Mesenchymal stem cell (in vitro differentiated cells and primary cell): ENCODE measurements at regions not wholly inside any gene's neighbourhood (a gene's known extent, or its start where the extent isn't known, plus 50 kb on each side); places are given as distances from the start of the nearest gene placed in this dataset.

Experiments
- DNase-seq: peaks from one replicate; pipeline ENCODE4 v3.0.0-alpha.2; 2013
- H2AFZ ChIP-seq: one replicate; pipeline ENCODE4 v1.6.1; 2013; ENCODE audit warnings: low read depth, mild to moderate bottlenecking, control low read depth, inconsistent platforms, low read length, moderate library complexity
- H2AK5ac ChIP-seq: 2 replicates; pipeline ENCODE4 v1.6.1; 2013; ENCODE audit warnings: low read length, moderate library complexity, mild to moderate bottlenecking, inconsistent platforms; ENCODE audit not compliant: severe bottlenecking
- H2BK120ac ChIP-seq: one replicate; pipeline ENCODE4 v1.6.1; 2013; ENCODE audit warnings: low read depth, mild to moderate bottlenecking, inconsistent platforms, low read length, moderate library complexity
- H2BK12ac ChIP-seq, 2 experiments: one replicate each; pipeline ENCODE4 v1.6.1; 2013; ENCODE audit warnings: inconsistent platforms in 2 of 2, low read length in 2 of 2, mild to moderate bottlenecking in 2 of 2, moderate library complexity in 2 of 2, control low read depth in 1 of 2
- H2BK15ac ChIP-seq: one replicate; pipeline ENCODE4 v1.6.1; 2013; ENCODE audit warnings: mild to moderate bottlenecking, low read depth, inconsistent platforms; ENCODE audit not compliant: poor library complexity, severe bottlenecking
- H2BK5ac ChIP-seq: 2 replicates; pipeline ENCODE4 v1.6.1; 2013; ENCODE audit warnings: low read depth, mild to moderate bottlenecking, low read length, control low read depth, inconsistent platforms; ENCODE audit not compliant: poor library complexity, severe bottlenecking
- H3K14ac ChIP-seq, 2 experiments: one replicate each; pipeline ENCODE4 v1.6.1; 2013; ENCODE audit warnings: inconsistent platforms in 2 of 2, low read length in 2 of 2, control low read depth in 1 of 2, mild to moderate bottlenecking in 1 of 2, moderate library complexity in 1 of 2
- H3K18ac ChIP-seq, 2 experiments: one replicate each; pipeline ENCODE4 v1.6.1; 2013; ENCODE audit warnings: inconsistent platforms in 2 of 2, low read length in 2 of 2, control low read depth in 1 of 2, low read depth in 1 of 2, mild to moderate bottlenecking in 1 of 2
- H3K23ac ChIP-seq, 2 experiments: one replicate each; pipeline ENCODE4 v1.6.1; 2013; ENCODE audit warnings: inconsistent platforms in 2 of 2, low read length in 2 of 2, mild to moderate bottlenecking in 2 of 2, moderate library complexity in 2 of 2, control low read depth in 1 of 2
- H3K27ac ChIP-seq: 2 replicates; pipeline ENCODE4 v1.5.1; 2013; ENCODE audit warnings: mild to moderate bottlenecking, moderate library complexity, low read length, control low read depth, inconsistent platforms; ENCODE audit not compliant: poor library complexity, severe bottlenecking
- H3K27me3 ChIP-seq, 2 experiments: 2 replicates each; pipeline versions ENCODE4 v1.6.1 to v1.7.0; 2013; ENCODE audit warnings: low read length in 2 of 2, mild to moderate bottlenecking in 2 of 2, moderate library complexity in 2 of 2, control low read depth in 1 of 2, inconsistent platforms in 1 of 2; ENCODE audit not compliant: control insufficient read depth in 1 of 2, insufficient read depth in 1 of 2
- H3K36me3 ChIP-seq, 2 experiments: 2 replicates each; pipeline versions ENCODE4 v1.6.1 to v1.7.0; 2013; ENCODE audit warnings: low read length in 2 of 2, control low read depth in 1 of 2, inconsistent platforms in 1 of 2, low read depth in 1 of 2, mild to moderate bottlenecking in 1 of 2; ENCODE audit not compliant: insufficient read depth in 2 of 2, control insufficient read depth in 1 of 2
- H3K4ac ChIP-seq, 2 experiments: one replicate each; pipeline ENCODE4 v1.6.1; 2013; ENCODE audit warnings: inconsistent platforms in 2 of 2, low read length in 2 of 2, mild to moderate bottlenecking in 2 of 2, moderate library complexity in 2 of 2, control low read depth in 1 of 2, low read depth in 1 of 2
- H3K4me1 ChIP-seq: 2 replicates; pipeline ENCODE4 v1.6.1; 2013; ENCODE audit warnings: low read depth, low read length, control low read depth; ENCODE audit not compliant: control insufficient read depth, insufficient read depth
- H3K4me2 ChIP-seq: 2 replicates; pipeline ENCODE4 v1.6.1; 2013; ENCODE audit warnings: low read length, mild to moderate bottlenecking, inconsistent platforms; ENCODE audit not compliant: poor library complexity, severe bottlenecking
- H3K4me3 ChIP-seq, 2 experiments: 2 replicates each; pipeline versions ENCODE4 v1.5.1 to v1.7.0; 2013; ENCODE audit warnings: low read length in 2 of 2, mild to moderate bottlenecking in 2 of 2, control low read depth in 1 of 2, low read depth in 1 of 2; ENCODE audit not compliant: insufficient read depth in 1 of 2
- H3K79me1 ChIP-seq: replicated peaks from 2 replicates; pipeline ENCODE4 v1.6.1; 2013; ENCODE audit warnings: mild to moderate bottlenecking, control low read depth, low read length, inconsistent platforms; ENCODE audit not compliant: poor library complexity, severe bottlenecking
- H3K9ac ChIP-seq: 2 replicates; pipeline ENCODE4 v1.7.0; 2013; ENCODE audit warnings: mild to moderate bottlenecking, low read length, moderate library complexity
- H3K9me3 ChIP-seq: 2 replicates; pipeline ENCODE4 v1.7.0; 2013; ENCODE audit warnings: mild to moderate bottlenecking, low read length; ENCODE audit not compliant: control insufficient read depth
- H4K8ac ChIP-seq: one replicate; pipeline ENCODE4 v1.6.1; 2013; ENCODE audit warnings: inconsistent platforms, mild to moderate bottlenecking, low read length, moderate library complexity
- H4K91ac ChIP-seq: one replicate; pipeline ENCODE4 v1.6.1; 2013; ENCODE audit warnings: mild to moderate bottlenecking, low read length, inconsistent platforms
- WGBS: methylation state at CpG from one replicate; pipeline ENCODE4 v1.1.7; 2013; ENCODE audit warnings: mixed read lengths; 5-methylcytosine and 5-hydroxymethylcytosine counted together

- no peak overlapping the region for H3K27ac ChIP-seq
- no peak for DNase-seq
- no peaks in the 10 kb centered on the region for H3K4me1 ChIP-seq
- H2AFZ ChIP-seq, result no peak overlapping the region
- H2BK12ac ChIP-seq, result no peak overlapping the region
- H3K9me3 ChIP-seq, result peaks cover 7% of the 10 kb centered on the region
- H3K36me3 ChIP-seq, result no peaks in the 10 kb centered on the region
- no peak overlapping the region for H3K9ac ChIP-seq
- no peak overlapping the region for H3K23ac ChIP-seq
- no CpG with 5 or more reads among the region's 5 CpGs for WGBS
- H3K4me3 ChIP-seq, result no peak overlapping the region
- no peak overlapping the region for H3K4ac ChIP-seq
- no peak overlapping the region for H3K14ac ChIP-seq
- H3K27me3 ChIP-seq, result no peaks in the 10 kb centered on the region
- H2BK5ac ChIP-seq, result no peak overlapping the region
- no peak overlapping the region for H4K8ac ChIP-seq
- no peak overlapping the region for H4K91ac ChIP-seq
- H3K18ac ChIP-seq, result no peak overlapping the region
- no peak overlapping the region for H2BK120ac ChIP-seq
- H2AK5ac ChIP-seq, result no peak overlapping the region
- no peak overlapping the region for H2BK15ac ChIP-seq
- no peak overlapping the region for H3K4me2 ChIP-seq
- no peaks in the 10 kb centered on the region for H3K79me1 ChIP-seq
These were observed 993.3 kb downstream of the BRD1 start for GRCh38 chr22:48834404-48834803.

DNA sequence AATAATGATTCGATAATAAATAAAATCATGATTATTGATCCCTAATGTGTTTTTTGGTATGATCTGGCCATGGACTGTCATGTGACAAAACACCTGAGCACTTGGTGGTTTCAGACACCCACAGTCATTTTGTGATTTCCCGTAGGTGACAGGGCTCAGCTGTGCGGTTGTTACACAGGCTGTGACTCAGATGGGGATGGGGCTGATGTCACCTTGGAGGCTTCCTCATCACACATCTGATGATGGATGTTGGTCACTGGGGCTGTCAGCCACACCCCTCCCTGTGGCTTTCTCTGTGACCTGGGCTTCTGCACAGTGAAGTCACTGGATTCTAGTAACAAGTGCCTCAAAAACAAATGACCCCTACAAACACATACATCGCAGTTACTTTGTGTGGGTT is 995.1 kb downstream of the BRD1 start:
- no peak overlapping the region for H2AFZ ChIP-seq
- H3K79me1 ChIP-seq, result no peaks in the 10 kb centered on the region
- H3K9me3 ChIP-seq, result peaks cover 7% of the 10 kb centered on the region
- DNase-seq, result no peak
- H2BK15ac ChIP-seq, result no peak overlapping the region
- H3K4me3 ChIP-seq, result no peak overlapping the region
- H3K14ac ChIP-seq, result no peak overlapping the region
- H3K36me3 ChIP-seq, result no peaks in the 10 kb centered on the region
- H2AK5ac ChIP-seq, result no peak overlapping the region
- no peak overlapping the region for H2BK12ac ChIP-seq
- no peak overlapping the region for H4K8ac ChIP-seq
- no peaks in the 10 kb centered on the region for H3K4me1 ChIP-seq
- H4K91ac ChIP-seq, result no peak overlapping the region
- no peak overlapping the region for H2BK5ac ChIP-seq
- no peaks in the 10 kb centered on the region for H3K27me3 ChIP-seq
- H3K27ac ChIP-seq, result no peak overlapping the region
- no peak overlapping the region for H3K23ac ChIP-seq
- H3K9ac ChIP-seq, result no peak overlapping the region
- no peak overlapping the region for H3K4me2 ChIP-seq
- 81% methylated on average over 3 of the region's 4 CpGs for WGBS
- no peak overlapping the region for H2BK120ac ChIP-seq
- no peak overlapping the region for H3K4ac ChIP-seq
- no peak overlapping the region for H3K18ac ChIP-seq

- Histone ChIP-seq H2BK120ac (no peak overlapping the region), H3K4me2 (no peak overlapping the region), H2AFZ (no peak overlapping the region), H3K27me3 (no peaks in the 10 kb centered on the region), H3K14ac (no peak overlapping the region), H3K9me3 (peaks cover 7% of the 10 kb centered on the region), H4K8ac (no peak overlapping the region), H3K23ac (no peak overlapping the region), H2AK5ac (no peak overlapping the region), H2BK15ac (no peak overlapping the region), H3K36me3 (no peaks in the 10 kb centered on the region), H3K27ac (no peak overlapping the region), H2BK5ac (no peak overlapping the region), H3K4me1 (no peaks in the 10 kb centered on the region), H3K4me3 (no peak overlapping the region), H2BK12ac (no peak overlapping the region), H4K91ac (no peak overlapping the region), H3K9ac (no peak overlapping the region), H3K18ac (no peak overlapping the region), H3K4ac (no peak overlapping the region), H3K79me1 (no peaks in the 10 kb centered on the region)
- no peak for DNase-seq
- 70% methylated on average over 6 of the region's 6 CpGs for WGBS
These were observed 997.8 kb downstream of the BRD1 start for GRCh38 chr22:48829908-48830307.

DNA sequence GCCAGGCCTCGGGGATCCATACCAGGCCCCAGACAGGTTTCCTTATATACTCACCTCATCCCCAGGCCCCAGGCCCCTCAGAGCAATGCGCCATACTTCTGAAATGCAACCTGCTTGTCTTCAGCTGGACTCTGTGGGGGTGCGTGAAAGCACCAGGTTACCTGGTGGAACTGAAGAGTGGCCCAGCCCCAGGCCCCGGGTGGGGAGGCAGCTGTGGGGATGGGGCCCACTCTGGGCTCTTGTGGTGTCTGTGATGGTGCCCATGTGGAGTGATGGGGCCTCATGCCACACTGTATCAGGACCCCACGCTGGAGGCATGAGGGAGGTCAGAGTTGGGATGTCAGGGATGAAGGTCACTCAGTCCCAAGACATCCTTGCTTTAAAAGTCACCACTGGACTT is 999.0 kb downstream of the BRD1 start:
- no peak overlapping the region for H3K23ac ChIP-seq
- H3K4me2 ChIP-seq, result no peak overlapping the region
- WGBS, result 62% methylated on average over 5 of the region's 5 CpGs

More for the DNA sequence above, 999.0 kb downstream of the BRD1 start:
- Histone ChIP-seq H3K14ac (no peak overlapping the region), H3K4me3 (no peak overlapping the region), H3K27ac (no peak overlapping the region), H3K9me3 (peaks cover 7% of the 10 kb centered on the region), H3K9ac (no peak overlapping the region), H2BK12ac (no peak overlapping the region), H3K4me1 (no peaks in the 10 kb centered on the region), H3K18ac (no peak overlapping the region), H3K79me1 (no peaks in the 10 kb centered on the region), H4K91ac (no peak overlapping the region), H3K27me3 (no peaks in the 10 kb centered on the region), H2AK5ac (no peak overlapping the region), H2AFZ (no peak overlapping the region), H2BK120ac (no peak overlapping the region), H4K8ac (no peak overlapping the region), H3K4ac (no peak overlapping the region), H2BK15ac (no peak overlapping the region), H2BK5ac (no peak overlapping the region), H3K36me3 (no peaks in the 10 kb centered on the region)
- DNase-seq, result no peak
